ENCODE measurements at regions not wholly inside any gene's neighbourhood (a gene's known extent, or its start where the extent isn't known, plus 50 kb on each side); places are given as distances from the start of the nearest gene placed in this dataset.
"Not testable (repeated sequence)": the region's sequence is repeated elsewhere in the genome, so short reads cannot be mapped to it uniquely, and the experiment has no call there.

DNA sequence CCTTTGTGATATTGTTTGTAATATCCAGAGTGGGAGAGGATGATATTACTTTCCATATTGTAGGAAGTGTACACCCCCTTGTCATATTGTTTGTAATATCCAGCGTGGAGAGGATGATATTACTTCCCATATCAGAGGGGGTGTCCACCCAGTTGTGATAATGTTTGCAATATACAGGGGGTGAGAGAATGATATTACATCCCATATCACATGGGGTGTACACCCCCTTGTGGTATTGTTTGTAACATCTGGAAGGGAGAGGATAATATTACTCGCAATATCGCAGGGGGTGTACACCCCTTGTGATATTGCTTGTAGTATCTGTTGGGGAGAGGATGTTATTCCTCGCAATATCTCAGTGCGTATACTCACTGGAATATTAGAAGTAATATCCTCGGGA is 61.5 kb downstream of the PRSS23 start:
- DNase-seq = no peak

DNA sequence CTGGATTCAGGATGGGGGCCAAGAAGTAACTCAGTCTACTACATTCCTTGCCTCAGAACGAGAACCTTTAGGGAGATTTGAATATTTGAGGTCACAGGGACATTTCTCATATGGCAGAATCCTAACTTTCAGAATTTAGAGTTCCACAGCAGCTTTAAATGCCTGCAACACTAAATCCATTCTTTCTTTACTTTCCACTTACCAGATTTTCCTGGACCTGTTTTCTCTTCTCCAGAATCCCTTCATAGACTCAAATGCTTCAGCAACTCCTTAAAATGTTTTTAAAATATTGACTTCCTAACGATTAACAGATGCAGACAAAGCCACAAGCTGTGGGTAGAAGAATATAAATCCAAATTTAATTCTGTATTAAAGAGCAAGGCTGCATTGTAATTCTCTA is 63.1 kb downstream of the PRSS23 start:
- DNase-seq = no peak

DNA sequence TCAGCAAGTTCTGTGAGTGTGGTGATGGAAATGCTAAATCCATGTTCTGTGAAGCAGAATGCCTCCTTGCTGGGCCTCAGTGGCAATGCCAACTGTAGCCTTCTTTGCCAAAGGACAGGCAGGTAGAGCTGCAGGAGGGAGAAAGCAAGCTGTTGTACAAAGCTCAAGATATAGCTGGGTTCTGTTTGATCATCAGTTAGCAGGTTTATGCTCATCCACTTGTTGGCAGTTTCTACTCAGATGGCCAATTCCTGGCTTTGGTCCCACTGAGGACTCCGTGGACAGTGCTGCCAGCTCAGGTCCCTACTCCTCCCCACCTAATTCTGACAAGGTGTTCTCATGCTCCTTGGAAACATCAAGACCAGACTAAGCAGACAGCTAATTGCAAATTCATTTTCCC is 65.1 kb downstream of the PRSS23 start:
- no peak for DNase-seq

- DNase-seq = no peak
These were observed 69.2 kb downstream of the PRSS23 start for GRCh38 chr11:86869531-86869930.

GRCh38 chr11:86869966-86870570 is 69.7 kb downstream of the PRSS23 start:
- DNase-seq = peak; percentile 45

DNA sequence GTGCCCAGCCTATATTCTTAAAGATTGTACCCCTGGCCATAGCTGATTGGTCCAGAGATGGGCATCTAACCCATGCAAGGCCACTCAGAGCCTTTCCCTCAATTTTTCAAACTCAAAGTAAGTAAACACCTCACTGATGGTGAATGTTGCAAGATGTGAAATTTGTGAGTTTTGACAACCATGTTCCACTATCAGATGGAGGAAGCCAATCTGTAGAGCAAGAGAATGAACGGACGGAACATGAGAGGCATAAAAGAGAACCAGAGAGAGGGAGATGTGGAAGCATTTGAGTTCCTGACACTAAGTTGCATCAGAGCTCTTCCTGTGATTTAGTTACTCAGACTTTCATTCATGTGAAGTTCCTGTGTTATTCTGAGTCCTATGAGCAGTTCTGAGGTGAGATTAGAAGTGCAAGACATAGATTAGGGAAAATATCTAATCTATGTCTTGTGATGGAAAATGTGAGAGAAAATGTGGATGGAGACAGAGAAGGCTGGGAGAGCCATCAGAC is 73.3 kb downstream of the PRSS23 start:
- no peak for DNase-seq

DNA sequence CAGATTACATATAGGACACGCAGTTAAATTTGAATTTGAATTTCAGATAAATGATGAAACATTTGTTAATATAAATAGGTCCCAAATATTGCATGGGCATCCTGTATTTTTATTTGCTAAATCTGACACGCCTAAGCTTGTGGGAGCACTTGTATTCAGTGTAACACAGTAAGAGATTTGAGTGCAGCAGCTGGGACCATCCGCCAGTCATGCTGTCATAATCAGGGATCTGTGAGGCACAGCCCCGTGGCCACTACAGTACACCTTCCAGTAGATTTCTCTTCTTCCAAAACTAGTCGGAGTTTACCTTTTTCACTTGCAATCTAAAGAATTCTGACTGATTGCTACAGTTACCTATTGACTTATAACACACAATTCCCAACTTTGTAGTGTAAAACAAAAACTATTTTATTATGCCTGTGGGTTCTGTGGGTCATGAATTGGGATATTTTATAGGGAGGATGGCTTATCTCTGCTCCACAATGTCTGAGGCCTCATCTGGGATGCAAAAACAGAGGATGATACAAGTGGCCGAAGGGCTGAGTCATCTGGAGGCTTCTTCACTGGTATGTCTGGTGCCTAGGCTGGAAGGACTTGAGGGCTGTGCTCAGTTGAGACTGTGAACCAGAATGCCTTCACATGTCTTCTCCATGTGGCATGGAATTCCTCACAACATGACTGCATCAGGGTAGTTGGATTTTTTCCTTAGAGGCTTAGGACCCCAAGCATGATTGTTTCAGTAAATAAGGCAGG is 74.1 kb downstream of the PRSS23 start:
- no peak for DNase-seq

DNA sequence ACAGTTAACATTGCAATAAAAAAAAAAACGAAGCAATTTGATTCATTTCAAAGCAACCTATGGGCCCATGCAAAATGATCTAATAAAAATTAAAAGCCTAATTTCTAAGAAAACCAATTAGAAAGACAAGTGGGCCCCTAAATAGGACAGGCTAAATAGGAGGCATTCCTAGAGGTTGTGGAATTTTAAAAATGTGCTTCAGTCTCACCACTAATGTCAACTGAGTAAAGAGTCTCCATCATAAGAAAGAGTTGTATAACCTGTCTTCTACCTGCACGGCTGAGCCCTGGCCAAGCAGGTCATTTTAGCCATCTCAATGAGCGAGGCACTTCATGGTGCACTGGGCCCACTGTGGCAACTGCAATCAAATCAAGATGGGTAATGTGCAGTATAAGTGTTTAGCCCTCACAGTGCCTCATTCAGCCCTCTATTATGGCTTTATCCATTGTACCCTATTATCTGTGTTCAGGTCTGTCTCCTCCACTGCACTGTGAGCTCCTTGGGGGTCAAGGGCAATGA is 76.4 kb downstream of the PRSS23 start:
- no peak for DNase-seq

GRCh38 chr11:86877503-86877902 is 77.2 kb downstream of the PRSS23 start:
- DNase-seq = no peak

GRCh38 chr11:86879241-86879640 is 76.0 kb downstream of the FZD4 start:
- DNase-seq = not testable (repeated sequence)

DNA sequence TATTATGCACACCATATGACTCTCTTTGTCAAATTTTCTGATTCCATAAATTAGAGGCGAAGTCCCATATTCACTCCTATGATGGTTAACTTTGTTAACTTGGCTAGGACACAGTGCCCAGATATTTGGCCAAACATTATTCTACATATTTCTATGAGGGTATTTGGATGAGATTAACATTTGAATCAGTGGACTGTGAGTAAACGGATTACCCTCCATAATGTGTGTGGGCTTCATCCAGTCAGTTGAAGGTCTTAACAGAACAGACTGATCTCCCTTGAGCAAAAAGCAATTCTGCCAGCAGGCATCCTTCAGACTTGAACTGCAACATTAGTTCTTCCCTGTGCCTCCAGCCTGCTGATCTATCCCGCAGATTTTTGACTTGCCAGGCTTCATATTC is 69.9 kb downstream of the FZD4 start:
- no peak for DNase-seq

GRCh38 chr11:86888164-86889000 is 66.8 kb downstream of the FZD4 start:
- no peak for DNase-seq

- no peak for DNase-seq
These were observed 66.2 kb downstream of the FZD4 start for GRCh38 chr11:86889001-86889341.

DNA sequence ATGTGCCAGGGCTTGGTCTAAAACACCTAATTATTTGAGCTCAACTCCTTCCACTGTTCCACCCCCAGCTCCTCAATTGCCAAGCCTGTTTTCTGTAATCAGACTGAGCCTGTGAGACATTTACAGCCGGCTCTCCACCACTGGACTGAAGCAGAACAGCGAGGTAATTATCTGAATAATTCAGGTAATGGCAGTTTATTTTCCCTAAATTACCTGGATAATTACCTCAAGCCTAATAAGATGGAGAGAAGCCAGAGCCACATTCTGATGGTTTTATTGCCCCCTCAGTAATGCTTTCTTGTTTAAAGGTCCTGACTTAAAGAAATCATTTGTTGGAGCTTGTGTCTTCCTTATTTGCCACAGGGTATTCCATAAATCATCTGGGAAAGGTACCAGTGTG is 64.2 kb downstream of the FZD4 start:
- DNase-seq = peak; percentile 41

DNA sequence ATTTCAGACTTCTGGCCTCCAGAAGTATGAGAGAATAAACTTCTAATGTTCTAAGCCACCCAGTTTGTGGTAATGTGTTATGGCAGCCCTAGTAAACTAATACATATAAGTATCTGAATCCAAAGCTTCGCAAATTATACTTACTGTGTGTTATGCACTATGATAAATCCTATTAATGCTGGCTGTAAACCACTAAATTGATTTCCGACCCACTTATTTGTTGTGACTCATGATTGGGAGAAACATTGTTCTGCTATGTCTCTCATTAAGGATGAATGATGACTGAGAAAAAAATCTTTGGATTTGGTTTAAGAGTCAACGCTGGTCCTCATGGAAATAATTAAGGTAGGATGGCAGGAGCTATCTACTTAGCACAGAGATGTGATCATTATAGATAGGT is 62.0 kb downstream of the FZD4 start:
- DNase-seq = no peak
